Neural cell (in vitro differentiated cells): ENCODE measurements at regions not wholly inside any gene's neighbourhood (a gene's known extent, or its start where the extent isn't known, plus 50 kb on each side); places are given as distances from the start of the nearest gene placed in this dataset.

Experiments used
- CTCF ChIP-seq: fragments of 450-650 bp; IDR thresholded peaks from 2 replicates; pipeline ENCODE4 v1.5.1; 2014; ENCODE audit warnings: antibody characterized with exemption, mild to moderate bottlenecking, moderate library complexity; ENCODE audit not compliant: poor library complexity, severe bottlenecking
- EP300 ChIP-seq: fragments of 450-650 bp; conservative IDR thresholded peaks from 2 replicates; pipeline ENCODE4 v1.6.1; 2014; ENCODE audit warnings: antibody characterized with exemption, mild to moderate bottlenecking, moderate library complexity; ENCODE audit not compliant: poor library complexity, severe bottlenecking
- POLR2AphosphoS5 ChIP-seq: IDR thresholded peaks from 2 replicates; pipeline ENCODE4 v1.6.1; 2012

GRCh38 chr10:78742406-78742729 is 326.4 kb upstream of the ZMIZ1 start:
- no peak for TF ChIP-seq EP300
- TF ChIP-seq CTCF = no peak
- no peak for TF ChIP-seq POLR2AphosphoS5
